ENCODE measurements at regions not wholly inside any gene's neighbourhood (a gene's known extent, or its start where the extent isn't known, plus 50 kb on each side); places are given as distances from the start of the nearest gene placed in this dataset.

GRCh38 chr2:7572450-7572849, 655.2 kb downstream of the RNF144A start:
- TF ChIP-seq POU2F2 (IDR thresholded peaks at IDR 0.05; ENCODE audit: low read depth, low read length) (no peak), PAX5 (IDR thresholded peaks at IDR 0.05; ENCODE audit: insufficient read depth, low read length, severe bottlenecking) (no peak), POLR2A (IDR thresholded peaks at IDR 0.05; ENCODE audit: low read depth, low read length) (no peak), POLR2AphosphoS5 (IDR thresholded peaks at IDR 0.05; ENCODE audit: low read depth, low read length) (no peak), SPI1 (IDR thresholded peaks at IDR 0.05; ENCODE audit: low read depth, low read length) (no peak), TAF1 (IDR thresholded peaks at IDR 0.05; ENCODE audit: low read depth, low read length) (no peak)
- FAIRE-seq (no peak), DNase-seq (ENCODE audit: insufficient read length, low spot score) (no peak)

- no peak for DNase-seq (ENCODE audit: insufficient read length, low spot score)
- no peak for FAIRE-seq
- no peak for TF ChIP-seq POLR2AphosphoS5 (IDR thresholded peaks at IDR 0.05; ENCODE audit: low read depth, low read length)
- no peak for TF ChIP-seq POU2F2 (IDR thresholded peaks at IDR 0.05; ENCODE audit: low read depth, low read length)
- no peak for TF ChIP-seq SPI1 (IDR thresholded peaks at IDR 0.05; ENCODE audit: low read depth, low read length)
- no peak for TF ChIP-seq PAX5 (IDR thresholded peaks at IDR 0.05; ENCODE audit: insufficient read depth, low read length, severe bottlenecking)
- no peak for TF ChIP-seq TAF1 (IDR thresholded peaks at IDR 0.05; ENCODE audit: low read depth, low read length)
- TF ChIP-seq POLR2A (IDR thresholded peaks at IDR 0.05; ENCODE audit: low read depth, low read length), result no peak
Measured at GRCh38 chr2:7573166-7573825, 656.1 kb downstream of the RNF144A start.

- FAIRE-seq, result no peak
- DNase-seq (ENCODE audit: insufficient read length, low spot score), result no peak
- no peak for TF ChIP-seq POU2F2 (IDR thresholded peaks at IDR 0.05; ENCODE audit: low read depth, low read length)
- no peak for TF ChIP-seq POLR2A (IDR thresholded peaks at IDR 0.05; ENCODE audit: low read depth, low read length)
- TF ChIP-seq PAX5 (IDR thresholded peaks at IDR 0.05; ENCODE audit: insufficient read depth, low read length, severe bottlenecking), result no peak
- TF ChIP-seq SPI1 (IDR thresholded peaks at IDR 0.05; ENCODE audit: low read depth, low read length), result no peak
- no peak for TF ChIP-seq TAF1 (IDR thresholded peaks at IDR 0.05; ENCODE audit: low read depth, low read length)
- no peak for TF ChIP-seq POLR2AphosphoS5 (IDR thresholded peaks at IDR 0.05; ENCODE audit: low read depth, low read length)
Measured at GRCh38 chr2:7574385-7574784, 657.2 kb downstream of the RNF144A start.

- no peak for FAIRE-seq
- DNase-seq (ENCODE audit: insufficient read length, low spot score), result no peak
- no peak for TF ChIP-seq TAF1 (IDR thresholded peaks at IDR 0.05; ENCODE audit: low read depth, low read length)
- TF ChIP-seq POLR2A (IDR thresholded peaks at IDR 0.05; ENCODE audit: low read depth, low read length), result no peak
- TF ChIP-seq POLR2AphosphoS5 (IDR thresholded peaks at IDR 0.05; ENCODE audit: low read depth, low read length), result no peak
Measured at GRCh38 chr2:7577769-7578168, 660.6 kb downstream of the RNF144A start.

- DNase-seq (ENCODE audit: insufficient read length, low spot score), result no peak
- no peak for FAIRE-seq
- TF ChIP-seq POU2F2 (IDR thresholded peaks at IDR 0.05; ENCODE audit: low read depth, low read length) (no peak), SPI1 (IDR thresholded peaks at IDR 0.05; ENCODE audit: low read depth, low read length) (no peak), POLR2AphosphoS5 (IDR thresholded peaks at IDR 0.05; ENCODE audit: low read depth, low read length) (no peak), POLR2A (IDR thresholded peaks at IDR 0.05; ENCODE audit: low read depth, low read length) (no peak)
Measured at GRCh38 chr2:7584017-7584416, 666.8 kb downstream of the RNF144A start.

- DNase-seq (ENCODE audit: insufficient read length, low spot score), result no peak
- FAIRE-seq, result no peak
- no peak for TF ChIP-seq SPI1 (IDR thresholded peaks at IDR 0.05; ENCODE audit: low read depth, low read length)
- no peak for TF ChIP-seq TAF1 (IDR thresholded peaks at IDR 0.05; ENCODE audit: low read depth, low read length)
- TF ChIP-seq POLR2AphosphoS5 (IDR thresholded peaks at IDR 0.05; ENCODE audit: low read depth, low read length), result no peak
- no peak for TF ChIP-seq POU2F2 (IDR thresholded peaks at IDR 0.05; ENCODE audit: low read depth, low read length)
- no peak for TF ChIP-seq POLR2A (IDR thresholded peaks at IDR 0.05; ENCODE audit: low read depth, low read length)
- no peak for TF ChIP-seq PAX5 (IDR thresholded peaks at IDR 0.05; ENCODE audit: insufficient read depth, low read length, severe bottlenecking)
Measured at GRCh38 chr2:7586898-7587297, 669.7 kb downstream of the RNF144A start.

GRCh38 chr2:7588295-7588694, 671.1 kb downstream of the RNF144A start:
- FAIRE-seq (no peak), DNase-seq (ENCODE audit: insufficient read length, low spot score) (no peak)
- no peak for TF ChIP-seq TAF1 (IDR thresholded peaks at IDR 0.05; ENCODE audit: low read depth, low read length)

GRCh38 chr2:7592618-7593140, 675.5 kb downstream of the RNF144A start:
- TF ChIP-seq POU2F2 (IDR thresholded peaks at IDR 0.05; ENCODE audit: low read depth, low read length), result no peak
- TF ChIP-seq PAX5 (IDR thresholded peaks at IDR 0.05; ENCODE audit: insufficient read depth, low read length, severe bottlenecking), result no peak
- TF ChIP-seq POLR2AphosphoS5 (IDR thresholded peaks at IDR 0.05; ENCODE audit: low read depth, low read length), result no peak
- no peak for TF ChIP-seq POLR2A (IDR thresholded peaks at IDR 0.05; ENCODE audit: low read depth, low read length)
- FAIRE-seq (no peak), DNase-seq (ENCODE audit: insufficient read length, low spot score) (no peak)

- FAIRE-seq, result no peak
Measured at GRCh38 chr2:7593360-7593759, 676.1 kb downstream of the RNF144A start.

GRCh38 chr2:7594211-7594610, 677.0 kb downstream of the RNF144A start:
- FAIRE-seq (no peak), DNase-seq (ENCODE audit: insufficient read length, low spot score) (no peak)
- no peak for TF ChIP-seq PAX5 (IDR thresholded peaks at IDR 0.05; ENCODE audit: insufficient read depth, low read length, severe bottlenecking)
- TF ChIP-seq POLR2AphosphoS5 (IDR thresholded peaks at IDR 0.05; ENCODE audit: low read depth, low read length), result no peak
- no peak for TF ChIP-seq POU2F2 (IDR thresholded peaks at IDR 0.05; ENCODE audit: low read depth, low read length)
- TF ChIP-seq POLR2A (IDR thresholded peaks at IDR 0.05; ENCODE audit: low read depth, low read length), result no peak
- TF ChIP-seq SPI1 (IDR thresholded peaks at IDR 0.05; ENCODE audit: low read depth, low read length), result no peak
- no peak for TF ChIP-seq TAF1 (IDR thresholded peaks at IDR 0.05; ENCODE audit: low read depth, low read length)

More at GRCh38 chr2:7593360-7593759, 676.1 kb downstream of the RNF144A start:
- no peak for DNase-seq (ENCODE audit: insufficient read length, low spot score)
- TF ChIP-seq TAF1 (IDR thresholded peaks at IDR 0.05; ENCODE audit: low read depth, low read length) (no peak), POLR2A (IDR thresholded peaks at IDR 0.05; ENCODE audit: low read depth, low read length) (no peak), POLR2AphosphoS5 (IDR thresholded peaks at IDR 0.05; ENCODE audit: low read depth, low read length) (no peak), SPI1 (IDR thresholded peaks at IDR 0.05; ENCODE audit: low read depth, low read length) (no peak), PAX5 (IDR thresholded peaks at IDR 0.05; ENCODE audit: insufficient read depth, low read length, severe bottlenecking) (no peak), POU2F2 (IDR thresholded peaks at IDR 0.05; ENCODE audit: low read depth, low read length) (no peak)

All from GM12891 (cell line).